GM12878 (cell line): ENCODE measurements at regions not wholly inside any gene's neighbourhood (a gene's known extent, or its start where the extent isn't known, plus 50 kb on each side); places are given as distances from the start of the nearest gene placed in this dataset.

Experiments used
- ATAC-seq: fragments of 200-7000 bp; cut with Tn5 transposase; 3 replicates; pipeline ENCODE4 v1.9.1; 2020; ENCODE audit warnings: mild to moderate bottlenecking, moderate library complexity
- BruUV-seq: library from RNA; stranded (reverse); fragments of 400-500 nt; replicated peaks from 2 replicates; lab custom pipeline; 2021; lab: Mats Ljungman, UMichigan
- CTCF ChIA-PET: fragments of 300-600 bp; sonication (Branson Sonifier 250); formaldehyde crosslinking; extraction: SDS; loops from one replicate; lab custom pipeline; 2021; ENCODE audit warnings: inconsistent platforms; lab: Yijun Ruan, JAX
- POLR2A ChIA-PET: fragments of 350-600 bp; formaldehyde crosslinking; extraction: SDS; loops from one replicate; lab custom pipeline; 2021; ENCODE audit warnings: inconsistent platforms; lab: Charles Lee
- RAD21 ChIA-PET: fragments of 300-600 bp; sonication (Branson Sonifier 250); formaldehyde crosslinking; loops from one replicate; lab custom pipeline; 2023; ENCODE audit warnings: antibody characterized with exemption; ENCODE audit not compliant: unreplicated experiment; lab: Charles Lee
- SMC1A ChIA-PET: fragments of 300-600 bp; sonication (Branson Sonifier 250); formaldehyde crosslinking; loops from one replicate; lab custom pipeline; 2023; ENCODE audit not compliant: unreplicated experiment, uncharacterized antibody; lab: Charles Lee
- DNase-seq: peaks from one replicate; pipeline ENCODE4 v3.0.0-alpha.2; 2011; ENCODE audit warnings: low read depth, low spot score
- FAIRE-seq: peaks from 3 replicates; lab custom pipeline; 2011; peaks lifted over from hg19 to GRCh38; lab: Jason Lieb, UNC
- H2AFZ ChIP-seq: 2 replicates; pipeline ENCODE4 v1.6.0; 2011; ENCODE audit warnings: low read depth, low read length, control low read depth; ENCODE audit not compliant: control insufficient read depth
- H3K27ac ChIP-seq: 2 replicates; pipeline ENCODE4 v1.5.1; 2011; ENCODE audit warnings: control low read depth; ENCODE audit not compliant: control insufficient read depth, insufficient read depth
- H3K27me3 ChIP-seq, 2 experiments: replicated peaks in 1 of 2; 2 replicates each; pipeline versions ENCODE4 v1.6.0 to v1.6.1; 2011; ENCODE audit warnings: low read length in 1 of 2; ENCODE audit not compliant: control insufficient read depth in 2 of 2, insufficient read depth in 2 of 2
- H3K36me3 ChIP-seq, 2 experiments: 2 replicates each; pipeline ENCODE4 v1.5.1; 2011; ENCODE audit warnings: low read length in 1 of 2; ENCODE audit not compliant: control insufficient read depth in 2 of 2, insufficient read depth in 2 of 2
- H3K4me1 ChIP-seq: 2 replicates; pipeline ENCODE4 v1.6.1; 2011; ENCODE audit warnings: mild to moderate bottlenecking, low read length, moderate library complexity, mixed read lengths; ENCODE audit not compliant: control insufficient read depth, insufficient read depth
- H3K4me2 ChIP-seq: 2 replicates; pipeline ENCODE4 v1.6.0; 2011; ENCODE audit warnings: control low read depth; ENCODE audit not compliant: control insufficient read depth, insufficient read depth
- H3K4me3 ChIP-seq: fragments of 200-600 bp; sonication (generic); 2 replicates; pipeline ENCODE4 v1.5.1; 2016
- H3K79me2 ChIP-seq: 2 replicates; pipeline ENCODE4 v1.6.0; 2011; ENCODE audit warnings: low read length; ENCODE audit not compliant: control insufficient read depth, insufficient read depth
- H3K9ac ChIP-seq: 2 replicates; pipeline ENCODE4 v1.8.0; 2011; ENCODE audit warnings: low read length, control low read depth, mixed read lengths; ENCODE audit not compliant: control insufficient read depth, insufficient read depth
- H3K9me3 ChIP-seq: replicated peaks from 3 replicates; pipeline ENCODE4 v1.5.1; 2011; ENCODE audit warnings: mild to moderate bottlenecking, low read length; ENCODE audit not compliant: control insufficient read depth, insufficient read depth
- H4K20me1 ChIP-seq: 2 replicates; pipeline ENCODE4 v1.6.0; 2011; ENCODE audit not compliant: control insufficient read depth, insufficient read depth
- BMI1 ChIP-seq: fragments of 450-650 bp; IDR thresholded peaks from 2 replicates; pipeline ENCODE4 v1.6.1; 2016; ENCODE audit warnings: mild to moderate bottlenecking, moderate library complexity, borderline replicate concordance
- POLR2A ChIP-seq: IDR thresholded peaks from 2 replicates; pipeline ENCODE4 v1.6.1; 2011; ENCODE audit warnings: low read depth, mild to moderate bottlenecking, low read length
- ZNF384 ChIP-seq: IDR thresholded peaks from 2 replicates; pipeline ENCODE4 v1.6.1; 2012; ENCODE audit warnings: low read depth, mild to moderate bottlenecking, low read length, improper control_type of control experiment, borderline replicate concordance
- WGBS: methylation state at CpG from one replicate; pipeline ENCODE4 v1.1.6; 2016; ENCODE audit warnings: low lambda C conversion rate; ENCODE audit not compliant: insufficient replicate concordance, insufficient coverage; ENCODE audit errors: missing lambda C conversion rate; 5-methylcytosine and 5-hydroxymethylcytosine counted together
- in situ Hi-C: fragments of 300-500 bp; cut with MboI; formaldehyde crosslinking; loops from 9 replicates; pipeline ENCODE4 v1.14.3; 2018; ENCODE audit warnings: mixed read lengths
- intact Hi-C: fragments of 100-400 bp; cut with micrococcal nuclease; formaldehyde crosslinking; loops from one replicate; pipeline ENCODE4 v1.14.2; 2022; ENCODE audit not compliant: unreplicated experiment

GRCh38 chr16:54879681-54880080 is 51.0 kb upstream of the IRX5 start:
- Histone ChIP-seq H3K4me3 (no peak overlapping the region), H3K4me1 (no peaks in the 10 kb centered on the region), H2AFZ (no peak overlapping the region), H3K9me3 (no peaks in the 10 kb centered on the region), H3K4me2 (no peak overlapping the region), H4K20me1 (no peaks in the 10 kb centered on the region), H3K36me3 (no peaks in the 10 kb centered on the region), H3K79me2 (no peaks in the 10 kb centered on the region), H3K27ac (no peak overlapping the region), H3K9ac (no peak overlapping the region), H3K27me3 (no peaks in the 10 kb centered on the region)
- TF ChIP-seq POLR2A = no peak
- TF ChIP-seq BMI1 = no peak
- RAD21 ChIA-PET = no interaction called here
- in situ Hi-C loops (no loop called here), intact Hi-C loops (no loop called here)
- POLR2A ChIA-PET = no interaction called here
- SMC1A ChIA-PET = no interaction called here
- CTCF ChIA-PET = no interaction called here
- BruUV-seq = no TSS peak
- no peak for FAIRE-seq
- ATAC-seq = no peak
- no peak for DNase-seq

GRCh38 chr16:54878301-54878700 is 52.4 kb upstream of the IRX5 start:
- ATAC-seq = no peak
- in situ Hi-C loops (no loop called here), intact Hi-C loops (no loop called here)
- no peak overlapping the region for H3K4me3 ChIP-seq
- no peaks in the 10 kb centered on the region for H3K9me3 ChIP-seq
- 5% methylated on average over 1 of the region's 1 CpG for WGBS
- ChIA-PET CTCF (no interaction called here), POLR2A (no interaction called here), RAD21 (no interaction called here), SMC1A (no interaction called here)
- no peaks in the 10 kb centered on the region for H3K79me2 ChIP-seq
- no peak for FAIRE-seq
- no peaks in the 10 kb centered on the region for H3K4me1 ChIP-seq
- no peak for DNase-seq
- no peaks in the 10 kb centered on the region for H3K27me3 ChIP-seq
- BruUV-seq = no TSS peak
- H3K4me2 ChIP-seq = no peak overlapping the region
- no peaks in the 10 kb centered on the region for H3K36me3 ChIP-seq
- H3K27ac ChIP-seq = no peak overlapping the region
- H4K20me1 ChIP-seq = no peaks in the 10 kb centered on the region
- no peak overlapping the region for H3K9ac ChIP-seq
- H2AFZ ChIP-seq = no peak overlapping the region
- no peak for TF ChIP-seq ZNF384
